Lower lobe of right lung (tissue), 2 donors: ENCODE measurements at regions not wholly inside any gene's neighbourhood (a gene's known extent, or its start where the extent isn't known, plus 50 kb on each side); places are given as distances from the start of the nearest gene placed in this dataset.
A peak's percentile ranks its signal among the peaks of the same experiment; 100 is the strongest.

Experiments
- ATAC-seq, 2 donors: fragments of 200-7000 bp; cut with Tn5 transposase; one replicate each; pipeline ENCODE4 v1.9.1; 2020 to 2022; ENCODE audit warnings: mild to moderate bottlenecking in 2 of 2, moderate library complexity in 2 of 2
- DNase-seq: peaks from one replicate; pipeline ENCODE4 v3.0.0-alpha.2; 2020
- H3K27ac ChIP-seq: fragments of 200-600 bp; one replicate; pipeline ENCODE4 v1.8.0; 2022
- H3K27me3 ChIP-seq: fragments of 200-600 bp; one replicate; pipeline ENCODE4 v1.8.0; 2022; ENCODE audit warnings: low read depth
- H3K36me3 ChIP-seq: fragments of 200-600 bp; one replicate; pipeline ENCODE4 v1.8.0; 2022; ENCODE audit warnings: mild to moderate bottlenecking
- H3K4me1 ChIP-seq: fragments of 200-600 bp; one replicate; pipeline ENCODE4 v1.8.0; 2022
- H3K4me3 ChIP-seq: fragments of 200-600 bp; one replicate; pipeline ENCODE4 v1.8.0; 2022; ENCODE audit warnings: mild to moderate bottlenecking
- H3K9me3 ChIP-seq: fragments of 200-600 bp; one replicate; pipeline ENCODE4 v1.8.0; 2022
- intact Hi-C: fragments of 100-400 bp; cut with DNase I; formaldehyde crosslinking; loops from one replicate; pipeline ENCODE4 v1.11.0; 2022
- TF ChIP-seq, protein P1 (sequence below): fragments of 200-600 bp; IDR thresholded peaks from one replicate; pipeline ENCODE4 v1.8.0; 2022; ENCODE audit warnings: antibody characterized with exemption, mild to moderate bottlenecking
- donor health status: DM: no; HTN: yes; CAD: no; lungs with severe emphysema.

DNA sequence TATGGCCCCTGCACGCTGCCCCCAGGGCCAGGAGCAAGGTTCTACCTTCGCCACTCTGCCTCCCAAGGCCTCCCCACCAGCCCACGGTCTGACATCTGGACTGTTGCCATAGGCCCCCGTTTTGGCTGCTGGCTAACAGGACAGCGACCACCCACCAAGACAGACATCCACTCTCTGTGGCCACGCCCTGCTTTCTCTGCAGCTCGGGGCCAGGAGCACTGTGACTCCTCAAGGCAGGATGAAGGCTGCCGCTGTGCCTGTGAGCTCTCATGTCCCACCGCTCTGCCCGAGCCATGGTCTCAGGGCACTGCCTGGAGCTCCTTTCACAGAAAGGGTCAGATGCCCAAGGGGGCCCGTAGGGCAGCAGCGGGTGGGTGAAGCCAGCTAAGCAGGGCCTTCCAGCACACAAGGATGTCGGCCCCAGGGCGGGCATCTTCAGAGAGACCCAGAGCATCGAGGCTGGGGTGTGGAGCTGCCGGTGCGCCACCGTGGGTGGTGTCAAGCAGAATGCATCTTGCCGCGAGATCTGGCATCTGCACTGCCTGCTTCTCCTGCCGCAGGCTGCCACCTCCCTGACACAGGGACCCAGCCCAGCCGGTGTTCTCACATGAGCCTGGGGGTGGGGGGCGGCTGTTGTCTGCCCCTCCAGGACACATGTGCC lies 92.2 kb upstream of the ADAMTS2 start:
- H3K9me3 ChIP-seq = no peaks in the 10 kb centered on the region
- intact Hi-C loops = no loop called here
- DNase-seq (peak; percentile 30), ATAC-seq (peak in 1 of 2 donors; percentile 16)
- H3K4me1 ChIP-seq = no peaks in the 10 kb centered on the region
- H3K27me3 ChIP-seq = peaks cover 14% of the 10 kb centered on the region
- TF ChIP-seq, protein P1, sequence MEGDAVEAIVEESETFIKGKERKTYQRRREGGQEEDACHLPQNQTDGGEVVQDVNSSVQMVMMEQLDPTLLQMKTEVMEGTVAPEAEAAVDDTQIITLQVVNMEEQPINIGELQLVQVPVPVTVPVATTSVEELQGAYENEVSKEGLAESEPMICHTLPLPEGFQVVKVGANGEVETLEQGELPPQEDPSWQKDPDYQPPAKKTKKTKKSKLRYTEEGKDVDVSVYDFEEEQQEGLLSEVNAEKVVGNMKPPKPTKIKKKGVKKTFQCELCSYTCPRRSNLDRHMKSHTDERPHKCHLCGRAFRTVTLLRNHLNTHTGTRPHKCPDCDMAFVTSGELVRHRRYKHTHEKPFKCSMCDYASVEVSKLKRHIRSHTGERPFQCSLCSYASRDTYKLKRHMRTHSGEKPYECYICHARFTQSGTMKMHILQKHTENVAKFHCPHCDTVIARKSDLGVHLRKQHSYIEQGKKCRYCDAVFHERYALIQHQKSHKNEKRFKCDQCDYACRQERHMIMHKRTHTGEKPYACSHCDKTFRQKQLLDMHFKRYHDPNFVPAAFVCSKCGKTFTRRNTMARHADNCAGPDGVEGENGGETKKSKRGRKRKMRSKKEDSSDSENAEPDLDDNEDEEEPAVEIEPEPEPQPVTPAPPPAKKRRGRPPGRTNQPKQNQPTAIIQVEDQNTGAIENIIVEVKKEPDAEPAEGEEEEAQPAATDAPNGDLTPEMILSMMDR = no peak
- H3K27ac ChIP-seq = no peak overlapping the region
- H3K4me3 ChIP-seq = no peak overlapping the region
- no peaks in the 10 kb centered on the region for H3K36me3 ChIP-seq

DNA sequence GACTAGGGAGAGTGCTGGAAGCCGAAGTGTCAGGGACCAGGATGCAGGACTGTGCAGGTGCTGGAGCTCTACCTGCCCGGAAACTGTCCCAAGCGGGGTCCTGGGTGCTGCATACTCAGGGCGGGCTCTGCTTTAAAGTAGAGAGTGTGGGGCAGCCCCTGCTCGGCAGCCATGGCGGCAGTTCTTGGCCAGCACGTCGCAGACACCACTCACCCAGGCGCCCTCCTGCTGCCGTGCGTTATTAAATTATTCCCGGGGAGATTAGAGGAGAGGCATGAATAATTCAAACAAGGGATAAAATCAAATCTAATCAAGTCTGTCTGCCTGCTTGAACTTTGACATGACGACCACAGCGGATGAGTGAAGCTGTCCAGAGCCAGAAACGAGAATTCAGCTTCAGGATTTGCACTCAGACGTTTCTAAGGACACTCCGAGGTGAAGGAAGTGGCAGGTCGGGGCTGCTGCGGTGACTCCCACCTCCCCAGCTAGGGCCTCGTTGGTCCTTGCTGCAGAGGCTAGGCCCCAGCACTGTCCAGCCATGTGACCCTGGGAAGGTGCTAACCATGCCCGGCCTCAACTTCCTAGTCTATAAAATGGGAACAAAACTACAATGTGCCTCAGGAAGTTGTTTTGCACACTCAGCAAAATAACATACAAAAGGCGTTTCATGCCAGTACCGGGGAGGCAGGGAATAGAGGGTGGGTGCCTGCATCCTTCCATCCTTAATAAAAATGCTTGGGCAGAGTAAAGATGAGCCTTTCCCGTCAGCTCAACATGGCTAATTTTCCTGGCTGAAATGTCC lies 91.3 kb upstream of the ADAMTS2 start:
- DNase-seq (no peak), ATAC-seq (no peak)
- Histone ChIP-seq H3K4me3 (no peak overlapping the region), H3K9me3 (no peaks in the 10 kb centered on the region), H3K27ac (no peak overlapping the region), H3K27me3 (peaks cover 14% of the 10 kb centered on the region), H3K36me3 (no peaks in the 10 kb centered on the region), H3K4me1 (no peaks in the 10 kb centered on the region)
- TF ChIP-seq, protein P1 = no peak
- intact Hi-C loops = no loop called here

DNA sequence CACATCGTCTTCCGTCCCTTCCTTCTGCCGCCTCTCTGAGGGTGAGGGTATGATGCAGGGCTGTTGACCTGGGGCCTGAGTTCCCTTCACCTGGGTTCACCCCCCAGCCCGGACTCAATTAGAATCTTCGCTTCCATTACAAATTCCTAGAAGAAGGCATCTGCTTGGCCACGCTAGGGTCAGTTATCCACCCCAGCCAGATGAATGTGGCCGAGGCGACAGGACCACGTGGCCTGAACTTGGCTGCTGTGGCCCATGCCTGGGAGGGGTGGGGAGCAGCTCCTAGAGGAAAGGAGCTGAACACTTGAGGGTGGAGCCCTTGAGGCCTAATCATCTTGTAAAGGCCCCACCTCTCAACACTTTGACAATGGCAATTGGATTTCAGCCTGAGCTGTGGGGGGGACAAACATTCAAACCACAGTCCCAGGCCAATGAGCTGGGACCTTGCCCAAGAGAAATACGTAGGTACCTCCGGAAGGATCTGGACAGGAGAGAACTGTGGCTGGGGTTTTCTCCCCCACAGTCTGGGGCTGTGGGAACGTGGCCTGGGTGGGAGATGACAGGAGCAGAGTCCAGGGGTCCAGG lies 90.6 kb upstream of the ADAMTS2 start:
- DNase-seq = no peak
- no peak for ATAC-seq

DNA sequence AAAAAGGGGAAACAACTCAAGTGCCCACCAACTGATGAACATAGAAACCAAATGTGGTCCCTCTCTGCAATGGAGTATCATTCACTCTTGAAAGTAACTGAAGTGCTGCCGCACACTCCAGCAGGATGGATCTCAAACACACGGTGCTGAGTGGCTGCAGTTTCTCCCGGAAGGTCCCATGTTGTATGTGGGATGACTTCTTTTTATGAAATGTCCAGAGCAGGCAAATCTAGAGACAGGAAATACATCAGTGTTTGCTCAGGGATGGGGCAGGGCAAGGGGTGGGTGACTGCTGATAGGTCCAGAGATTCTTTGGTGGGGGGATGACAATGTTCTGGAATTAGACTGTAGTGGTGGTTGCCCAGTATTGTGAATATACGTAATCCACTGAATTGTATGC lies 89.9 kb upstream of the ADAMTS2 start:
- intact Hi-C loops = no loop called here
- ATAC-seq = no peak

More for the DNA sequence above, 90.6 kb upstream of the ADAMTS2 start:
- no peaks in the 10 kb centered on the region for H3K36me3 ChIP-seq
- no peaks in the 10 kb centered on the region for H3K9me3 ChIP-seq
- no peaks in the 10 kb centered on the region for H3K4me1 ChIP-seq
- intact Hi-C loops = no loop called here
- H3K27me3 ChIP-seq = peaks cover 14% of the 10 kb centered on the region
- no peak overlapping the region for H3K4me3 ChIP-seq
- no peak overlapping the region for H3K27ac ChIP-seq
- TF ChIP-seq, protein P1 = no peak

DNA sequence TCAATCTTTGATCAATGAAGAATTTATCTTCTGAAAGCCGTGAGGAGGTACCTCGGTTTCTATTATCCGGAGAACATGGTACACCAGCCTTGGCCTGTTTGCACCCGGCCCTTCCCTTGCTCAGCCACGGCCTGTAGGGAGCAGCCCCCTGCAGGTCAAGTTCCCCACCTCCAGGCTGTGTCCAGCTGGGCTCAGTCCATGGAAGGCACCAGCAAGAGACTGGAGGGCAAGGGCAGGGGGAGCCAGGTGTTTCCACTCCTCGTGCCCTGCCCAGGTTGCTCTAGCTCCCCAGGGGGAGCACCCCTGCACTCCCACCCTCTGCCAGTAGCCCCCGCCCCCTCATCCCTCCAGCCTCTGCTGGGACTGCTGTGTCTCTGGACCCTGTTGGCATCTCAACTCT lies 87.3 kb upstream of the ADAMTS2 start:
- no peak overlapping the region for H3K4me3 ChIP-seq
- no peak overlapping the region for H3K27ac ChIP-seq
- DNase-seq (no peak), ATAC-seq (no peak)
- H3K4me1 ChIP-seq = no peaks in the 10 kb centered on the region
- no peaks in the 10 kb centered on the region for H3K9me3 ChIP-seq
- TF ChIP-seq, protein P1 = no peak
- H3K27me3 ChIP-seq = peaks cover 3% of the 10 kb centered on the region
- intact Hi-C loops = no loop called here
- H3K36me3 ChIP-seq = no peaks in the 10 kb centered on the region

More for the DNA sequence above, 89.9 kb upstream of the ADAMTS2 start:
- H3K36me3 ChIP-seq = no peaks in the 10 kb centered on the region
- peaks cover 14% of the 10 kb centered on the region for H3K27me3 ChIP-seq
- H3K9me3 ChIP-seq = no peaks in the 10 kb centered on the region
- no peak overlapping the region for H3K27ac ChIP-seq
- TF ChIP-seq, protein P1 = no peak
- H3K4me3 ChIP-seq = no peak overlapping the region
- no peak for DNase-seq
- H3K4me1 ChIP-seq = no peaks in the 10 kb centered on the region
